ENCODE measurements at regions not wholly inside any gene's neighbourhood (a gene's known extent, or its start where the extent isn't known, plus 50 kb on each side); places are given as distances from the start of the nearest gene placed in this dataset.

- Mint-ChIP-seq H3K27ac (no peak overlapping the region), H3K4me3 (no peak overlapping the region), H3K9me3 (no peaks in the 10 kb centered on the region), H3K4me1 (peaks cover 26% of the 10 kb centered on the region), H3K27me3 (ENCODE audit: low read depth) (peaks cover 24% of the 10 kb centered on the region), H3K36me3 (no peaks in the 10 kb centered on the region)
- ChIA-PET CTCF (interaction anchor here (0.7 to 1.2 kb wide), 3 partner anchors 15 to 103 kb away, joined by 3 read pairs; no protein-coding TSS in a partner anchor), POLR2A (no interaction called here)
- no peak for TF ChIP-seq CDX4 (CRISPR knock-in tag; IDR thresholded peaks at IDR 0.05; ENCODE audit: borderline replicate concordance)
- TF ChIP-seq MYBL2 (CRISPR knock-in tag; IDR thresholded peaks at IDR 0.05), result no peak
- no peak for TF ChIP-seq RELA (CRISPR knock-in tag; IDR thresholded peaks at IDR 0.05; ENCODE audit: borderline replicate concordance)
- DNase-seq (ENCODE audit: low spot score) (no peak), ATAC-seq (no peak)
These were observed 52.0 kb upstream of the SMYD2 start for GRCh38 chr1:214228976-214229375.

- TF ChIP-seq NR3C1 (CRISPR knock-in tag; conservative IDR thresholded peaks at IDR 0.05; ENCODE audit: low read depth), result no peak
- TF ChIP-seq ATF2 (CRISPR knock-in tag; IDR thresholded peaks at IDR 0.05; ENCODE audit: borderline replicate concordance, low read depth), result no peak
- TF ChIP-seq ZMAT4 (CRISPR knock-in tag; IDR thresholded peaks at IDR 0.05), result no peak
- TF ChIP-seq AR (CRISPR knock-in tag; IDR thresholded peaks at IDR 0.05), result no peak
- TF ChIP-seq ZNF232 (CRISPR knock-in tag; IDR thresholded peaks at IDR 0.05), result no peak
- no peak for TF ChIP-seq RORB (CRISPR knock-in tag; IDR thresholded peaks at IDR 0.05)
- DNase-seq (ENCODE audit: low spot score) (no peak), ATAC-seq (peak; percentile 65)
- H3K4me1 Mint-ChIP-seq, result peaks cover 18% of the 10 kb centered on the region
- peaks cover 16% of the 10 kb centered on the region for H3K27me3 Mint-ChIP-seq (ENCODE audit: low read depth)
- CTCF ChIA-PET, result interaction anchor here (0.6 to 2.7 kb wide), 6 partner anchors 15 to 103 kb away, joined by 3 to 20 read pairs (median 5); no protein-coding TSS in a partner anchor
- no peaks in the 10 kb centered on the region for H3K9me3 Mint-ChIP-seq
- no peaks in the 10 kb centered on the region for H3K36me3 Mint-ChIP-seq
- POLR2A ChIA-PET, result no interaction called here
- H3K4me3 Mint-ChIP-seq, result no peak overlapping the region
- no peak overlapping the region for H3K27ac Mint-ChIP-seq
These were observed 51.2 kb upstream of the SMYD2 start for GRCh38 chr1:214229736-214230135.

Measured in WTC11 (cell line).